Ovary (tissue), 3 donors: ENCODE measurements at regions not wholly inside any gene's neighbourhood (a gene's known extent, or its start where the extent isn't known, plus 50 kb on each side); places are given as distances from the start of the nearest gene placed in this dataset.

Source experiments
- EP300 ChIP-seq: sonication (generic); formaldehyde crosslinking; IDR thresholded peaks from one replicate; pipeline ENCODE4 v1.6.1; 2017; ENCODE audit warnings: antibody characterized with exemption
- POLR2A ChIP-seq: fragments of 450-650 bp; IDR thresholded peaks from one replicate; pipeline ENCODE4 v1.6.1; 2017; ENCODE audit warnings: antibody characterized with exemption, mild to moderate bottlenecking, moderate library complexity
- TF ChIP-seq, protein P1 (sequence below), 3 donors: fragments of 450-650 bp in 2 of 3; fragments of 200-600 bp in 1 of 3; IDR thresholded peaks; one replicate each; pipeline versions ENCODE4 v1.5.1 to v1.8.0; 2016 to 2022; ENCODE audit warnings: antibody characterized with exemption in 3 of 3, mild to moderate bottlenecking in 1 of 3
- donor health status: DM: no; HTN: no; CAD: no.

DNA sequence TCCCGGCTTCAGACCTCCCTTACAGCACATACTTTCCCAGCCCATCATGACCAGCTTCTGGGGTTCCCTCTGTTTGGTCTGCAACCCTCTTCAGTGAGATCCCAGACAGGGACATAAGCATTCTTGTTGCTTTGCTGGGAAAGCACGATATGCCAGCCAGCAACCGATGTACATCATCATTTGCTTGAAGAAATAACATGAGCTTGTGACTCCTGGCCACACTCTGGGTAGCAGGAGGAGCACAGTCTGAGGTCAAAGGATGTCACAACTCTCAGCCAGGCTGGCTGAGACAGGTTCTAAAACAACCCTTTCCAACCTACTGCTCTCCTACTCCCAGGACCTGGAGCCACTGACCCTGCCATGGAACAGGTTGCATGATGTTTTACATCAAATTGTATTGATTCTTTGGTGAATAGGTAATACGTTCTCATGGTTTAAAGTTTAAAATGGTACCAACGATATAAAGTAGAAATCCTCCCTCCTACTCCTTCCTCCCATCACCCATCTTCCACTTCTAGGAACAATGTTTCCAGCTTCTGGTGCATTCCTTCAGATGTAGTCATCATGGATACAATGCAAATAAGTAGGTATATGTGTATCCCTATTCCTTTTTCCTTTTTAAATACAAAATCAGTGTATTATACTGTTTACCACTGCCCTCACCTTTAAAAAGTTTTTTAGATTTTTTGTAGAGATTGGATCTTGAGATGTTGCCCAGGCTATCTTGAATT is 190.3 kb downstream of the OPA1 start:
- TF ChIP-seq, protein P1, sequence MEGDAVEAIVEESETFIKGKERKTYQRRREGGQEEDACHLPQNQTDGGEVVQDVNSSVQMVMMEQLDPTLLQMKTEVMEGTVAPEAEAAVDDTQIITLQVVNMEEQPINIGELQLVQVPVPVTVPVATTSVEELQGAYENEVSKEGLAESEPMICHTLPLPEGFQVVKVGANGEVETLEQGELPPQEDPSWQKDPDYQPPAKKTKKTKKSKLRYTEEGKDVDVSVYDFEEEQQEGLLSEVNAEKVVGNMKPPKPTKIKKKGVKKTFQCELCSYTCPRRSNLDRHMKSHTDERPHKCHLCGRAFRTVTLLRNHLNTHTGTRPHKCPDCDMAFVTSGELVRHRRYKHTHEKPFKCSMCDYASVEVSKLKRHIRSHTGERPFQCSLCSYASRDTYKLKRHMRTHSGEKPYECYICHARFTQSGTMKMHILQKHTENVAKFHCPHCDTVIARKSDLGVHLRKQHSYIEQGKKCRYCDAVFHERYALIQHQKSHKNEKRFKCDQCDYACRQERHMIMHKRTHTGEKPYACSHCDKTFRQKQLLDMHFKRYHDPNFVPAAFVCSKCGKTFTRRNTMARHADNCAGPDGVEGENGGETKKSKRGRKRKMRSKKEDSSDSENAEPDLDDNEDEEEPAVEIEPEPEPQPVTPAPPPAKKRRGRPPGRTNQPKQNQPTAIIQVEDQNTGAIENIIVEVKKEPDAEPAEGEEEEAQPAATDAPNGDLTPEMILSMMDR (IDR thresholded peaks at IDR 0.05) = no peak
- TF ChIP-seq EP300 (no peak), POLR2A (no peak)
